DND-41 (cell line): ENCODE measurements at regions not wholly inside any gene's neighbourhood (a gene's known extent, or its start where the extent isn't known, plus 50 kb on each side); places are given as distances from the start of the nearest gene placed in this dataset.
A peak's percentile ranks its signal among the peaks of the same experiment; 100 is the strongest.

Experiments
- ATAC-seq: fragments of 200-7000 bp; cut with Tn5 transposase; 3 replicates; pipeline ENCODE4 v1.9.1; 2021; ENCODE audit warnings: low read depth; ENCODE audit not compliant: insufficient read depth
- DNase-seq: peaks from one replicate; pipeline ENCODE4 v3.0.0-alpha.2; 2020
- H2AFZ ChIP-seq: 2 replicates; pipeline ENCODE4 v1.6.0; 2012; ENCODE audit warnings: low read depth, low read length
- H3K27ac ChIP-seq: 2 replicates; pipeline ENCODE4 v1.5.1; 2012; ENCODE audit warnings: low read length, inconsistent platforms
- H3K27me3 ChIP-seq: fragments of 200-600 bp; sonication (generic); 2 replicates; pipeline ENCODE4 v1.6.0; 2012; ENCODE audit warnings: low read length, mild to moderate bottlenecking, inconsistent platforms; ENCODE audit not compliant: insufficient read depth, poor library complexity
- H3K36me3 ChIP-seq: 2 replicates; pipeline ENCODE4 v1.5.1; 2012; ENCODE audit warnings: low read length, inconsistent platforms; ENCODE audit not compliant: insufficient read depth
- H3K4me1 ChIP-seq: 2 replicates; pipeline ENCODE4 v1.5.1; 2012; ENCODE audit warnings: mild to moderate bottlenecking, low read length; ENCODE audit not compliant: insufficient read depth
- H3K4me2 ChIP-seq: 2 replicates; pipeline ENCODE4 v1.6.0; 2012; ENCODE audit warnings: mild to moderate bottlenecking, moderate library complexity, low read length, inconsistent platforms; ENCODE audit not compliant: insufficient read depth
- H3K4me3 ChIP-seq, 2 experiments: fragments of 200-600 bp in 1 of 2; shearing (Covaris generic) in 1 of 2; 2 replicates each; pipeline ENCODE4 v1.5.1; 2012 to 2016; ENCODE audit warnings: inconsistent platforms in 2 of 2, low read length in 2 of 2, mild to moderate bottlenecking in 2 of 2, low read depth in 1 of 2, moderate library complexity in 1 of 2
- H3K79me2 ChIP-seq: 2 replicates; pipeline ENCODE4 v1.6.0; 2012; ENCODE audit warnings: low read length, inconsistent platforms; ENCODE audit not compliant: insufficient read depth
- H3K9ac ChIP-seq: 2 replicates; pipeline ENCODE4 v1.6.0; 2012; ENCODE audit warnings: low read depth, mild to moderate bottlenecking, inconsistent platforms, low read length, moderate library complexity
- H3K9me3 ChIP-seq: 2 replicates; pipeline ENCODE4 v1.5.1; 2012; ENCODE audit warnings: low read length, moderate library complexity, mild to moderate bottlenecking, inconsistent platforms; ENCODE audit not compliant: insufficient read depth, severe bottlenecking
- H4K20me1 ChIP-seq: 2 replicates; pipeline ENCODE4 v1.6.0; 2012; ENCODE audit warnings: low read length; ENCODE audit not compliant: insufficient read depth
- CTCF ChIP-seq: IDR thresholded peaks from 2 replicates; pipeline ENCODE4 v1.5.1; 2012; ENCODE audit warnings: borderline replicate concordance, low read length, moderate library complexity, mild to moderate bottlenecking; ENCODE audit not compliant: poor library complexity, severe bottlenecking; ENCODE audit errors: extremely low read depth
- EZH2 ChIP-seq: IDR thresholded peaks from 3 replicates; pipeline ENCODE4 v1.6.1; 2012; ENCODE audit warnings: borderline replicate concordance, low read depth, mild to moderate bottlenecking, moderate library complexity, low read length, inconsistent platforms; ENCODE audit not compliant: severe bottlenecking

- Histone ChIP-seq H3K4me2 (no peak overlapping the region), H3K27ac (no peak overlapping the region)
- ATAC-seq: no peak
Measured at GRCh38 chr4:120158841-120159463, 92.3 kb upstream of the MAD2L1 start.

GRCh38 chr4:120158046-120158445 lies 91.4 kb upstream of the MAD2L1 start:
- DNase-seq (no peak), ATAC-seq (no peak)
- TF ChIP-seq CTCF (no peak), EZH2 (no peak)
- H3K79me2 ChIP-seq: no peaks in the 10 kb centered on the region
- no peak overlapping the region for H2AFZ ChIP-seq
- no peak overlapping the region for H3K4me2 ChIP-seq
- no peak overlapping the region for H3K27ac ChIP-seq
- H3K36me3 ChIP-seq: no peaks in the 10 kb centered on the region
- H3K27me3 ChIP-seq: no peaks in the 10 kb centered on the region
- H3K4me1 ChIP-seq: no peaks in the 10 kb centered on the region
- H3K4me3 ChIP-seq: no peak overlapping the region
- H4K20me1 ChIP-seq: no peaks in the 10 kb centered on the region
- H3K9me3 ChIP-seq: no peaks in the 10 kb centered on the region
- no peak overlapping the region for H3K9ac ChIP-seq

More at GRCh38 chr4:120158841-120159463, 92.3 kb upstream of the MAD2L1 start:
- no peaks in the 10 kb centered on the region for H3K4me1 ChIP-seq
- H3K27me3 ChIP-seq: no peaks in the 10 kb centered on the region
- no peak overlapping the region for H2AFZ ChIP-seq
- H3K9me3 ChIP-seq: no peaks in the 10 kb centered on the region
- H3K36me3 ChIP-seq: no peaks in the 10 kb centered on the region
- no peak for TF ChIP-seq CTCF
- no peak for TF ChIP-seq EZH2
- no peaks in the 10 kb centered on the region for H3K79me2 ChIP-seq
- no peak overlapping the region for H3K4me3 ChIP-seq
- no peaks in the 10 kb centered on the region for H4K20me1 ChIP-seq
- DNase-seq: no peak
- no peak overlapping the region for H3K9ac ChIP-seq

GRCh38 chr4:120156120-120156718 lies 89.6 kb upstream of the MAD2L1 start:
- Histone ChIP-seq H3K4me1 (no peaks in the 10 kb centered on the region), H3K79me2 (no peaks in the 10 kb centered on the region), H3K4me3 (no peak overlapping the region), H3K27ac (no peak overlapping the region), H4K20me1 (no peaks in the 10 kb centered on the region), H3K27me3 (no peaks in the 10 kb centered on the region), H3K4me2 (no peak overlapping the region), H3K9ac (no peak overlapping the region), H3K9me3 (no peaks in the 10 kb centered on the region), H2AFZ (no peak overlapping the region), H3K36me3 (no peaks in the 10 kb centered on the region)
- ATAC-seq (peak; percentile 62; the same call in 1 of the 3 replicates), DNase-seq (peak; percentile 33)
- peak; percentile 68 for TF ChIP-seq CTCF
- no peak for TF ChIP-seq EZH2
